ENCODE measurements at regions not wholly inside any gene's neighbourhood (a gene's known extent, or its start where the extent isn't known, plus 50 kb on each side); places are given as distances from the start of the nearest gene placed in this dataset.

DNA sequence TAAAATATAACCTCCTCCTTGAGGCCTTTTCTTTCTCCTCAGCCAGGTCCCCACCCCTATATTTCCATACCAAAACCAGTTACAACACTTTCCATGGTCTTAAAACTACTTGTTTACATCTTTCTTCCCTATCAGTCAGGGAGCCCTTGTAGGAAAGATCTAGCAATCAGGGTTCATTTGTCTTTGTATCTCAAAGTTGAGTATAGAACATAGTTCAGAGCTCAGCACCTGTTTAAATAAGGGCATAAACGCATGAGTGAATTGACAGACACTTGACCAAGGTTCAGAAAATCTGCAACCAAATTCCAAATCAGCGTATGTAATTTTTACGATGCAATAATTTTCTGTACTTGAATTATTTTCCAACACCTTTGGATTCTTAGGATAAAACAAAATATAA, 352.2 kb upstream of the MAGEB16 start:
- TF ChIP-seq, protein P1, sequence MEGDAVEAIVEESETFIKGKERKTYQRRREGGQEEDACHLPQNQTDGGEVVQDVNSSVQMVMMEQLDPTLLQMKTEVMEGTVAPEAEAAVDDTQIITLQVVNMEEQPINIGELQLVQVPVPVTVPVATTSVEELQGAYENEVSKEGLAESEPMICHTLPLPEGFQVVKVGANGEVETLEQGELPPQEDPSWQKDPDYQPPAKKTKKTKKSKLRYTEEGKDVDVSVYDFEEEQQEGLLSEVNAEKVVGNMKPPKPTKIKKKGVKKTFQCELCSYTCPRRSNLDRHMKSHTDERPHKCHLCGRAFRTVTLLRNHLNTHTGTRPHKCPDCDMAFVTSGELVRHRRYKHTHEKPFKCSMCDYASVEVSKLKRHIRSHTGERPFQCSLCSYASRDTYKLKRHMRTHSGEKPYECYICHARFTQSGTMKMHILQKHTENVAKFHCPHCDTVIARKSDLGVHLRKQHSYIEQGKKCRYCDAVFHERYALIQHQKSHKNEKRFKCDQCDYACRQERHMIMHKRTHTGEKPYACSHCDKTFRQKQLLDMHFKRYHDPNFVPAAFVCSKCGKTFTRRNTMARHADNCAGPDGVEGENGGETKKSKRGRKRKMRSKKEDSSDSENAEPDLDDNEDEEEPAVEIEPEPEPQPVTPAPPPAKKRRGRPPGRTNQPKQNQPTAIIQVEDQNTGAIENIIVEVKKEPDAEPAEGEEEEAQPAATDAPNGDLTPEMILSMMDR (conservative IDR thresholded peaks at IDR 0.05): no peak
- TF ChIP-seq EZH2 (IDR thresholded peaks at IDR 0.05; ENCODE audit: low read depth): no peak
